DMS53 treated with DMSO at 0.1 percent for 48 hours (cell line): ENCODE measurements at regions not wholly inside any gene's neighbourhood (a gene's known extent, or its start where the extent isn't known, plus 50 kb on each side); places are given as distances from the start of the nearest gene placed in this dataset.

Experiments used
- DNase-seq: peaks from one replicate; lab custom pipeline; 2025; ENCODE audit not compliant: unreplicated experiment; lab: John Stamatoyannopoulos, UW

GRCh38 chr3:167958141-167958540 lies 137.6 kb downstream of the GOLIM4 start:
- DNase-seq = no peak

DNA sequence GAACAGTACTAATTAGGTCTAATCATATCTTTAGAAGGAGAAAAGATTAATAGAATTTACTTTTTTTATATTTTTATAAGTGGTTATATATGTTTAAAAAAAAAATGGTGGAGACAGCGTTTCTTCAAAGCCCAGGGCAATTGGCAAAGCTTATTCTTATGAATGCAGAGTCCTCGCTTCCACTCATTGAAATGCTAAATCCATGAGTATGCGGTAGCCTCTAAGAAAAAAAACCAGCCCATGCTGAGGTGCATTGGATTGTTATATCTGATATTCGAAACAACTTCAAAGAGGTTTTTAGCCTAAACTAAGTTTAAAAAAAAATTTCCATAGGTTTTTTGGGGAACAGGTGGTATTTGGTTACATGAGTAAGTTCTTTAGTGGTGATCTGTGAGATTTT lies 142.8 kb downstream of the GOLIM4 start:
- DNase-seq = no peak

DNA sequence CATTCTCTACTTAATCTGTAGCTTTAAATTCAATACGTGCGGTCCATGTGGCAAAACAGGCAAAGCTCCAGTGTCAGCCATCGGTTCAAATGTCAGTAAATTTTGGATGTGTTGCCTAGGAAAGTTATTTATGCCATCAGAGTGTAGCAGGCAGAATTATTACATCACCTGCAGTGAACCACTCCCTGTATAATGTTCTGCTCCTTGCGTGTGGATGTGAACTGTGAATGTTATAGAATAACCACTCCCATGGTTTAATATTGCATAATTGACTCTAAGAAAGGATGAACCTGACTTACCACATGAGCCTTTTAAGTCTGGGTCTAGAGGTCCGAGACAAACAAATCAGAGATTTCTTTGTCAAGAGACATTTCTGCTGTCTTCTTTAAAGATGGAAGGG lies 145.5 kb downstream of the GOLIM4 start:
- DNase-seq = no peak

DNA sequence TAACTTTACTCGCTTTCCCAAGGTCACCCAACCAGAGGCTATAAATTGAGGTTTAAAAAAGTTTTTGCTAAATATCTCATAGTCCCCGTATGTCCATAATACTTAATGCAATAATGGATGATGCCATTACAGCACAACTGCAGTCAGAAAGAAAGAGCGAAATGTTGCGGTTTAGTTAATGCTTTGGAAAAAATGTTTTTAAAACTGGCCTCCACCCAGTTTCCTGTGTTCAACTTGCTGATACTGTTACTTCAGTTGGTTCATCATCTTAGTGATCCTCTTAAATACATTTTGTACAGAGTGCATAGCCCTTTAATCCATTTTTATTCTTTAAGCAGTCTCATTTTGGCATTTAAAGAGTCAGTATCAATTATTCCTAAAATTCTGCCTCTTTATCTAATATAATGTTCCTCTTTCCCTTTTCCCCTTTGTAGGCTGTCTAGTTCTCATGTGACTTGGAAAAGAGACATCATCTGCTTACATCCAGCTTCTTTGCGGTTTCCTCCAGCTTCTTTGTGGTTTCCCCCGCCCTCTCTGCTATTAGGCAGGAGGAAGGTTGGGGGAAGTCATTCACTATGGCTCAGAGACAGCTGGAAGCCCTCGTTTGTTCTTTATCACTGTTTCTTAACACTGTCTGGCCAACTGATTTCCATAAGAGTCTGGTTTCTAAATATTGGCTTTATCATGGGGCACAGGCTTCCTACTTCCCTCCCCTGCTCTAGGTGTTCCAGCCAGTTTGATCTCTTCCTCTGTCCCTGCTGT lies 154.3 kb downstream of the GOLIM4 start:
- DNase-seq = no peak

GRCh38 chr3:167940241-167940640 lies 155.5 kb downstream of the GOLIM4 start:
- DNase-seq = no peak

GRCh38 chr3:167938516-167938915 lies 157.2 kb downstream of the GOLIM4 start:
- no peak for DNase-seq

GRCh38 chr3:167936019-167936418 lies 159.7 kb downstream of the GOLIM4 start:
- no peak for DNase-seq

GRCh38 chr3:167930453-167930852 lies 165.3 kb downstream of the GOLIM4 start:
- no peak for DNase-seq

DNA sequence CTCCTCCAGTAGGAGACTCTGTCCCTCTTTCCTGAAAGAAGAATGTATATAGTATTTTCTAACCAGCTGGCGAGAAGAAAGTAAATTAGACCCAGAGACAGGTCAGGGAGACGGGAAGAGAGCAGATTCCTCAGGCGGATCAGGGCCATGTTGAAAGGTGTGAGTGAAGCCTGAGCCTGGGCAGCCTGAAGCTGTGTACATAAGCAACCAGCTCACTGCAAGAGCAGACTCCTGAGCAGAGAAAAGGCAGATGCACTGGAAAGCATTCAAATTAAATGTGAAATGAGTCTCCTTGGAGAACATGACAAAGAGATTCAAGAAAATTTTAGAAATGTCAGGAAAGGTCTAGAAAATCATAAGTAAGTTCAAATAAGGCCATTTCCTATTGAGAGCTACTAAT lies 165.8 kb downstream of the GOLIM4 start:
- no peak for DNase-seq

GRCh38 chr3:167928381-167928780 lies 167.3 kb downstream of the GOLIM4 start:
- no peak for DNase-seq

- DNase-seq = no peak
These were observed 175.0 kb downstream of the GOLIM4 start for GRCh38 chr3:167920747-167921146.

DNA sequence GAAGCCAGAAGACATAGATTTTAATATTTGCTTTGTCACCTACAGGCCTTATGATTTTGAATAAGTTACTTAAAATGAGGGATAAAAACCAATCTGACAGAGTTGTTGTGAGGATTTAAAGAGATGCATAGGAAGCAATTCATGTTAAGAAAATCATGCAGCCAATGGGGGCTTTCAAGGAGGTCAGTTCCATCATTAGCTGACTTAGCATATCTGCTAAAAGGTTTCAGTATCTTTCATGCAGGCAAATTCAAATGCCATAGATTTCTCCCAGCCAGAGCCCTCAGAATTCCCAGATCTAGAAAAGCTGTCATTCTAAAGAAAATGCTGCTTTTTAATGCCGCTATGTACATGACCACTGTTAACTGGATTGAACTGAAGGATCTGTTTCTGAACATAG lies 176.1 kb downstream of the GOLIM4 start:
- DNase-seq = no peak

GRCh38 chr3:167918686-167919085 lies 177.0 kb downstream of the GOLIM4 start:
- no peak for DNase-seq

- no peak for DNase-seq
These were observed 177.6 kb downstream of the GOLIM4 start for GRCh38 chr3:167918008-167918596.

DNA sequence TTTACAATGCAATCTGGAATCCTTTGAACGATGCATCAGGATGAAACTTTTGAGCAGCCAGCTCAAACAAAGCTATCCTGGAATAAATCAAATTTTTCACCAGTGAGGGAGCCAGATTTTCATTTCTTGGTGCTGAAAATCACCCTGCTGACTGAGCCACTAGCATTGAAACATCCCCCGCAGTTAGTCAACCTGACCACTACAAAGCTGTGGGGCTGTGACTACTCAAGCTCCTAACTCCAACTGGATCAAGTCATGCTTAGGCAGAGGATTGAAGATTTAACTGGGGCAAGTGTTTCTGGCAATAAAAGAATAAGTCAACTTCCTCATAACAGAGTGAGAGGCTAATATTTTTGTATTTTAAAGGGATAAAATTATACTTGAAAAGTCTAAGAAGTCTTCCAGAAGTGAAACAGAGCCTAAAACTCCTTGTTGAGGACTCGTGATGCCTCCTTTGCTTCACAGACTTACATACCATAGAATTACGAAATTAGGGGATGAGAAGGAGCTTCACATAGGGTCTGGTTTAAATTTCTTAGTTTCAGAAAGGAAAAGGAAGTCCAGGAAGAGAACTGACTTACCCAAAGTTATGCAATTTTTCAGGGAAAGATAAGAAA lies 177.8 kb downstream of the SERPINI1 start:
- DNase-seq = no peak

DNA sequence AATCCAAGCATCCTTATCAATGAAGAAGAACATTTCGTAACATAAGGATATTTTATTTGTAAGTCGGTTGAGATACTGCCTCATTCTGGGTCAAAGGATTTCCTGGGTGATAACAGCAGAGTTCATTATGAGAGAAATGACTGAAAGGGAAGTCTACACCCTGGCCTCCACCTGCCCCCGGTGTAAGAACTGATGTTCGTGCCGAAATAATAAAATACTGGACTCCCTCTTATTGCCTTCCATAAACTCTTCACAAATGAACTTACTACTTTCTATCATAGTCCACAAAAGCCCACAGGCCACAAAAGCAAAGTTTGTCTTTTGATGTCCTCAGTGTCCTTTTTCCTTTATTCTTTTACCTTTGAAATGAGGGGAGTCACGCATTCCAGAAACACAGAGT lies 174.4 kb downstream of the SERPINI1 start:
- DNase-seq = no peak

- no peak for DNase-seq
These were observed 174.0 kb downstream of the SERPINI1 start for GRCh38 chr3:167909504-167909896.

DNA sequence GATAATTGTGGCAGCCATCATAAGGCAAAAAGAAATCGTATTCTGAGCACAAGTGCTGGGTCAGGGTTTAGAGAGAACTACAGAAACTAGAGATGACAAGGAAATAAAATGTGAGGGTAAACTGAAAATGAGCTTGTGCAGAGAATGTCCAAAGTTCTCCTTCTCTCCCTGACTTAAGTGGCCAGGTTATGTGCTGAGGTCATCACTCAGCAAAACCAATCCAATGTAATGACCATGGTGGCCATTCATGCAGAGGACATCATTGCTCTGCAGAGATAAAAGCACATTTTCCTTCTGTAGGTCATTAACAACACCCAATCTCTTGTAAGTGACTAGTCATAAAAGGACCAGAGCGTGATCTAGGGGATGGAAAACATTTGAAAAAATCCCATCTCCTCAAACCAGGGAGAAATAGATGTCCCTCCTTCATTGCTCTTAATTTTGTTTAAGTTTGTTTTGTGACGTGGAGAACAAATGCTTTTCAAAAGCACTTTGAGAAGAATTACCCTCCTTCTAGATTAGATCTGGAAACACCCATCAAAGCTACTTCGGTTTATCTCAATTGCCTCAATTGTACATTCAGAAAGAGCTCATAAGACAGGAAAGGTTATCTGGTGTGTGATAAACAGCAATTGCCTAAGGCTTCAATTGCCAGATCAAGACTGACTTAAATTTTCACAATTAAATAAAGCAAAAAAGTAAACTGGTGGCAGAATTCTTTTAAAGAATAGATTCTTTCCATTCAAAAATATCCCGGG lies 173.4 kb downstream of the SERPINI1 start:
- DNase-seq = no peak

DNA sequence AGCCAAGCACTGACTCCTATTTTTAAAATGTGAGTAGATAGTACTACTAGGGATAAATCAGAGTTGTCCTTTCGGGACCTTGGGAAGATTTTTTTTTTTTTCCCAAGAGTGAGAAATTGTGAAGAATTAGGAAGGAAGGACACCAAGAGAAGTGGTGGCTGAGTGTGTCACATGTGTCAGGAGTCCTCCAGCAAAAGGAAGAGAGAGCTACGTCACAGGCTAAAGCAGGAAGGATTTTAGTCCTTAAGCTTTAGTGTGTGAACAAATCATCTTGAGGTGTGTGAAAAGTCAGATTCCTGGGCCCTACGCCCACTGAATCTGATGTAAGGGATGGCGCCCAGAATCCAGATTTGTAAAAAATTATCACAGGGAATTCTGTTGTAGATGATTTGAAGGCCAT lies 172.7 kb downstream of the SERPINI1 start:
- DNase-seq = no peak

- no peak for DNase-seq
These were observed 165.6 kb downstream of the SERPINI1 start for GRCh38 chr3:167901138-167901537.

GRCh38 chr3:167899093-167899492 lies 163.6 kb downstream of the SERPINI1 start:
- no peak for DNase-seq

DNA sequence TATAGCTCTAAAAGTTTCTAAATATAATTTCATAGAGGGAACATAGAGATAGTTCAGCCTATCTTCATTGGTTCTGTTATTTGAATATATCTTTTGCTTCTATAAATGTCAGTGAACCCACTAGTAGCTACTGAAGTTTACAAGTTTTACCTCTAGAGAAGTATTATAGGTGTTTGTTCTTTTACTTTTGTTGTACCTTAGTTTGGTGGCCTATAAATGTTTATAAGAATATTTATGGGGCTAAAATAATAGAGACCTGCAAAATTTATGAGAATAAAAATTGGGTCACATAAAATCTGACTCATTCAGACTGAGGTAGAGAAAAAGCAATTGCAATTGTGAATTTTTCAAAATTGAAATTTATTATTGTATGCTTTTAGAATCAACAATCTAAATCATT lies 162.6 kb downstream of the SERPINI1 start:
- DNase-seq = no peak
